ENCODE measurements at regions not wholly inside any gene's neighbourhood (a gene's known extent, or its start where the extent isn't known, plus 50 kb on each side); places are given as distances from the start of the nearest gene placed in this dataset.

DNA sequence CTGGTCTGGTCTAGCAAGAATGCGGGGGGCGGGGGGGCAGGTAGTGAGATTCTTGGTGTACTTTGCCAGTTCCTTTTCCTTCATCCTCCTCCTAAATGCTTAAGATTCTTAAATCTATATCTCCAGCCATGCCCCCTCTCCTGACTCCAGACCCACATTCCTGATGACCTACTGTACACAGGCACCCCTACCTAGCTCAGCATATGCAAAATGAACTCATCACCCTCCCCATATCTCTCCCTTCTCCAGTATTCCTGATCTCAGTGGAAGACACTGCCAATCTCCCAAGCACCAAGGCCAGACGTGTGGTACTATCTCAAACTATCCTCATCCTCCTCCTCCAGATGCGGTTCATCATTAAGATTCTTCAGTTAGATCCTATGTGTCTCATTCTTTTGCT, 215.8 kb downstream of the SPTSSA start:
- TF ChIP-seq, protein P1, sequence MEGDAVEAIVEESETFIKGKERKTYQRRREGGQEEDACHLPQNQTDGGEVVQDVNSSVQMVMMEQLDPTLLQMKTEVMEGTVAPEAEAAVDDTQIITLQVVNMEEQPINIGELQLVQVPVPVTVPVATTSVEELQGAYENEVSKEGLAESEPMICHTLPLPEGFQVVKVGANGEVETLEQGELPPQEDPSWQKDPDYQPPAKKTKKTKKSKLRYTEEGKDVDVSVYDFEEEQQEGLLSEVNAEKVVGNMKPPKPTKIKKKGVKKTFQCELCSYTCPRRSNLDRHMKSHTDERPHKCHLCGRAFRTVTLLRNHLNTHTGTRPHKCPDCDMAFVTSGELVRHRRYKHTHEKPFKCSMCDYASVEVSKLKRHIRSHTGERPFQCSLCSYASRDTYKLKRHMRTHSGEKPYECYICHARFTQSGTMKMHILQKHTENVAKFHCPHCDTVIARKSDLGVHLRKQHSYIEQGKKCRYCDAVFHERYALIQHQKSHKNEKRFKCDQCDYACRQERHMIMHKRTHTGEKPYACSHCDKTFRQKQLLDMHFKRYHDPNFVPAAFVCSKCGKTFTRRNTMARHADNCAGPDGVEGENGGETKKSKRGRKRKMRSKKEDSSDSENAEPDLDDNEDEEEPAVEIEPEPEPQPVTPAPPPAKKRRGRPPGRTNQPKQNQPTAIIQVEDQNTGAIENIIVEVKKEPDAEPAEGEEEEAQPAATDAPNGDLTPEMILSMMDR (IDR thresholded peaks at IDR 0.05) = no peak
- no peak for TF ChIP-seq POLR2A (IDR thresholded peaks at IDR 0.05)

Data from Peyer's patch (tissue), 4 donors.